ENCODE measurements at regions not wholly inside any gene's neighbourhood (a gene's known extent, or its start where the extent isn't known, plus 50 kb on each side); places are given as distances from the start of the nearest gene placed in this dataset.

DNA sequence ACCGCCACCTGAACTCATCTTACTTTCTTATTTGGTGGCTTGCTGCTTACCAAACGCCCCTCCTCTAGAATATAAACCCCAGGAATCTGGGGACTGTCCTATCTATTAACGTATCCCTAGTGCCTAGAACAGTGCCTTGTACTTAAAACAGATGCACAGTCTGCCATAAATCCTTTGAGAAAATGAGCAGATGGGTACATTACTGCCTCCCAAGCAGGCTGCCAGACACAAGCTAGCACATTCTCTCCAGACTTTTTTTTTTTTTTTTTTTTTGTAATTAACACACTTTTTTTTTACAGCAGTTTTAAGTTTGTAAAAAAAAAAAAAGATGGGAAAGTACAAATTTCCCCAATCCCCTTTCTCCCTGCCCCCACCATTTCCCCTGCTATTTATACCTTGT, 57.3 kb upstream of the RPL38 start:
- TF ChIP-seq, protein P1, sequence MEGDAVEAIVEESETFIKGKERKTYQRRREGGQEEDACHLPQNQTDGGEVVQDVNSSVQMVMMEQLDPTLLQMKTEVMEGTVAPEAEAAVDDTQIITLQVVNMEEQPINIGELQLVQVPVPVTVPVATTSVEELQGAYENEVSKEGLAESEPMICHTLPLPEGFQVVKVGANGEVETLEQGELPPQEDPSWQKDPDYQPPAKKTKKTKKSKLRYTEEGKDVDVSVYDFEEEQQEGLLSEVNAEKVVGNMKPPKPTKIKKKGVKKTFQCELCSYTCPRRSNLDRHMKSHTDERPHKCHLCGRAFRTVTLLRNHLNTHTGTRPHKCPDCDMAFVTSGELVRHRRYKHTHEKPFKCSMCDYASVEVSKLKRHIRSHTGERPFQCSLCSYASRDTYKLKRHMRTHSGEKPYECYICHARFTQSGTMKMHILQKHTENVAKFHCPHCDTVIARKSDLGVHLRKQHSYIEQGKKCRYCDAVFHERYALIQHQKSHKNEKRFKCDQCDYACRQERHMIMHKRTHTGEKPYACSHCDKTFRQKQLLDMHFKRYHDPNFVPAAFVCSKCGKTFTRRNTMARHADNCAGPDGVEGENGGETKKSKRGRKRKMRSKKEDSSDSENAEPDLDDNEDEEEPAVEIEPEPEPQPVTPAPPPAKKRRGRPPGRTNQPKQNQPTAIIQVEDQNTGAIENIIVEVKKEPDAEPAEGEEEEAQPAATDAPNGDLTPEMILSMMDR (IDR thresholded peaks at IDR 0.05): no peak
- TF ChIP-seq, protein P2, sequence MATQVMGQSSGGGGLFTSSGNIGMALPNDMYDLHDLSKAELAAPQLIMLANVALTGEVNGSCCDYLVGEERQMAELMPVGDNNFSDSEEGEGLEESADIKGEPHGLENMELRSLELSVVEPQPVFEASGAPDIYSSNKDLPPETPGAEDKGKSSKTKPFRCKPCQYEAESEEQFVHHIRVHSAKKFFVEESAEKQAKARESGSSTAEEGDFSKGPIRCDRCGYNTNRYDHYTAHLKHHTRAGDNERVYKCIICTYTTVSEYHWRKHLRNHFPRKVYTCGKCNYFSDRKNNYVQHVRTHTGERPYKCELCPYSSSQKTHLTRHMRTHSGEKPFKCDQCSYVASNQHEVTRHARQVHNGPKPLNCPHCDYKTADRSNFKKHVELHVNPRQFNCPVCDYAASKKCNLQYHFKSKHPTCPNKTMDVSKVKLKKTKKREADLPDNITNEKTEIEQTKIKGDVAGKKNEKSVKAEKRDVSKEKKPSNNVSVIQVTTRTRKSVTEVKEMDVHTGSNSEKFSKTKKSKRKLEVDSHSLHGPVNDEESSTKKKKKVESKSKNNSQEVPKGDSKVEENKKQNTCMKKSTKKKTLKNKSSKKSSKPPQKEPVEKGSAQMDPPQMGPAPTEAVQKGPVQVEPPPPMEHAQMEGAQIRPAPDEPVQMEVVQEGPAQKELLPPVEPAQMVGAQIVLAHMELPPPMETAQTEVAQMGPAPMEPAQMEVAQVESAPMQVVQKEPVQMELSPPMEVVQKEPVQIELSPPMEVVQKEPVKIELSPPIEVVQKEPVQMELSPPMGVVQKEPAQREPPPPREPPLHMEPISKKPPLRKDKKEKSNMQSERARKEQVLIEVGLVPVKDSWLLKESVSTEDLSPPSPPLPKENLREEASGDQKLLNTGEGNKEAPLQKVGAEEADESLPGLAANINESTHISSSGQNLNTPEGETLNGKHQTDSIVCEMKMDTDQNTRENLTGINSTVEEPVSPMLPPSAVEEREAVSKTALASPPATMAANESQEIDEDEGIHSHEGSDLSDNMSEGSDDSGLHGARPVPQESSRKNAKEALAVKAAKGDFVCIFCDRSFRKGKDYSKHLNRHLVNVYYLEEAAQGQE (IDR thresholded peaks at IDR 0.05; ENCODE audit: insufficient read depth in 1 of 2, low read depth in 2 of 2, low read length in 1 of 2): no peak
- TF ChIP-seq POLR2AphosphoS5 (IDR thresholded peaks at IDR 0.05; ENCODE audit: low read depth, low read length): no peak

Data from Panc1 (cell line).